IMR-90 (cell line): ENCODE measurements at regions not wholly inside any gene's neighbourhood (a gene's known extent, or its start where the extent isn't known, plus 50 kb on each side); places are given as distances from the start of the nearest gene placed in this dataset.

Experiments
- ATAC-seq: fragments of 200-7000 bp; cut with Tn5 transposase; 2 replicates; pipeline ENCODE4 v1.9.1; 2020; ENCODE audit warnings: low read depth, mild to moderate bottlenecking, moderate library complexity
- BruUV-seq: library from RNA; stranded (reverse); fragments of 400-500 nt; replicated peaks from 2 replicates; lab custom pipeline; 2021; lab: Mats Ljungman, UMichigan
- CTCF ChIA-PET: fragments of 300-600 bp; formaldehyde crosslinking; extraction: SDS; loops from one replicate; lab custom pipeline; 2021; ENCODE audit warnings: antibody characterized with exemption; lab: Yijun Ruan, JAX
- POLR2A ChIA-PET: fragments of 300-600 bp; sonication (Branson Sonifier 250); formaldehyde crosslinking; loops from one replicate; lab custom pipeline; 2022; ENCODE audit warnings: antibody characterized with exemption; ENCODE audit not compliant: unreplicated experiment; lab: Charles Lee
- DNase-seq: peaks from one replicate; pipeline ENCODE4 v3.0.0; 2013
- H2AFZ ChIP-seq: replicated peaks from 2 replicates; pipeline ENCODE3; 2013; ENCODE audit warnings: low read length, mild to moderate bottlenecking; ENCODE audit not compliant: poor library complexity
- H2AK5ac ChIP-seq: 2 replicates; pipeline ENCODE4 v1.6.1; 2013; ENCODE audit warnings: low read depth, low read length, inconsistent platforms
- H2AK9ac ChIP-seq: replicated peaks from 2 replicates; pipeline ENCODE3; 2013; ENCODE audit warnings: mild to moderate bottlenecking, low read depth, low read length, moderate library complexity; ENCODE audit not compliant: poor library complexity
- H2BK120ac ChIP-seq: 2 replicates; pipeline ENCODE4 v1.6.1; 2013; ENCODE audit warnings: low read depth, low read length, inconsistent platforms
- H2BK15ac ChIP-seq: 3 replicates; pipeline ENCODE4 v1.6.1; 2013; ENCODE audit warnings: low read depth, low read length, inconsistent platforms
- H2BK20ac ChIP-seq: 2 replicates; pipeline ENCODE4 v1.6.1; 2013; ENCODE audit warnings: low read depth, mild to moderate bottlenecking, inconsistent platforms, low read length, moderate library complexity
- H2BK5ac ChIP-seq: 2 replicates; pipeline ENCODE4 v1.6.1; 2013; ENCODE audit warnings: mild to moderate bottlenecking, low read depth, low read length, inconsistent platforms; ENCODE audit not compliant: poor library complexity, severe bottlenecking
- H3K14ac ChIP-seq: replicated peaks from 2 replicates; pipeline ENCODE4 v1.6.1; 2013; ENCODE audit warnings: low read depth, low read length, inconsistent platforms
- H3K18ac ChIP-seq: 2 replicates; pipeline ENCODE4 v1.6.1; 2013; ENCODE audit warnings: low read depth, low read length, control low read depth
- H3K23ac ChIP-seq: 2 replicates; pipeline ENCODE4 v1.6.1; 2013; ENCODE audit warnings: low read depth, low read length, inconsistent platforms
- H3K27ac ChIP-seq: 2 replicates; pipeline ENCODE4 v1.5.1; 2013; ENCODE audit warnings: mild to moderate bottlenecking, control low read depth, low read length; ENCODE audit not compliant: insufficient read depth
- H3K27me3 ChIP-seq: 2 replicates; pipeline ENCODE4 v1.6.1; 2013; ENCODE audit warnings: low read length; ENCODE audit not compliant: control insufficient read depth, insufficient read depth
- H3K36me3 ChIP-seq: 2 replicates; pipeline ENCODE4 v1.6.1; 2013; ENCODE audit warnings: low read length, mixed read lengths; ENCODE audit not compliant: control insufficient read depth, insufficient read depth
- H3K4ac ChIP-seq: 2 replicates; pipeline ENCODE4 v1.6.1; 2013; ENCODE audit warnings: low read depth, low read length, inconsistent platforms
- H3K4me1 ChIP-seq: 2 replicates; pipeline ENCODE4 v1.6.1; 2013; ENCODE audit warnings: low read length, mixed read lengths; ENCODE audit not compliant: control insufficient read depth, insufficient read depth
- H3K4me2 ChIP-seq: 2 replicates; pipeline ENCODE4 v1.6.1; 2013; ENCODE audit warnings: low read depth, mild to moderate bottlenecking, control low read depth, low read length, moderate library complexity
- H3K4me3 ChIP-seq: 2 replicates; pipeline ENCODE4 v1.5.1; 2013; ENCODE audit warnings: low read depth, mild to moderate bottlenecking, control low read depth, low read length, moderate library complexity; ENCODE audit not compliant: insufficient read depth
- H3K56ac ChIP-seq: 2 replicates; pipeline ENCODE4 v1.6.1; 2013; ENCODE audit warnings: low read length, inconsistent platforms; ENCODE audit not compliant: insufficient read depth; ENCODE audit errors: extremely low read depth
- H3K79me1 ChIP-seq, 2 experiments: 2 replicates each; pipeline ENCODE4 v1.6.1; 2013; ENCODE audit warnings: low read length in 2 of 2, inconsistent platforms in 1 of 2, low read depth in 1 of 2
- H3K9ac ChIP-seq: 2 replicates; pipeline ENCODE4 v1.6.1; 2013; ENCODE audit warnings: low read depth, low read length, control low read depth
- H3K9me1 ChIP-seq: 2 replicates; pipeline ENCODE4 v1.6.1; 2013; ENCODE audit warnings: low read length, inconsistent platforms; ENCODE audit not compliant: insufficient read depth
- H3K9me3 ChIP-seq: 2 replicates; pipeline ENCODE4 v1.6.1; 2013; ENCODE audit warnings: low read length; ENCODE audit not compliant: control insufficient read depth, insufficient read depth
- H4K20me1 ChIP-seq: 2 replicates; pipeline ENCODE4 v1.6.1; 2013; ENCODE audit warnings: low read length, inconsistent platforms; ENCODE audit not compliant: insufficient read depth
- H4K5ac ChIP-seq: 2 replicates; pipeline ENCODE4 v1.6.1; 2013; ENCODE audit warnings: mild to moderate bottlenecking, low read depth, low read length, control low read depth
- H4K8ac ChIP-seq, 2 experiments: 2 replicates each; pipeline ENCODE4 v1.6.1; 2013; ENCODE audit warnings: low read depth in 2 of 2, low read length in 2 of 2, control low read depth in 1 of 2, inconsistent platforms in 1 of 2
- H4K91ac ChIP-seq: 2 replicates; pipeline ENCODE4 v1.6.1; 2013; ENCODE audit warnings: low read depth, low read length, inconsistent platforms; ENCODE audit not compliant: insufficient read depth
- BHLHE40 ChIP-seq: fragments of 150-350 bp; IDR thresholded peaks from 2 replicates; pipeline ENCODE4 v1.6.1; 2016; ENCODE audit warnings: mild to moderate bottlenecking, low read depth, low read length
- CEBPB ChIP-seq: IDR thresholded peaks from 2 replicates; pipeline ENCODE4 v1.6.1; 2012; ENCODE audit warnings: low read depth, low read length, improper control_type of control experiment
- CHD1 ChIP-seq: IDR thresholded peaks from 2 replicates; pipeline ENCODE4 v1.6.1; 2012; ENCODE audit warnings: low read depth, low read length, improper control_type of control experiment
- CTCF ChIP-seq: conservative IDR thresholded peaks from 2 replicates; pipeline ENCODE4 v1.5.1; 2012; ENCODE audit warnings: mild to moderate bottlenecking, low read depth, low read length, improper control_type of control experiment
- ELK1 ChIP-seq: fragments of 150-350 bp; IDR thresholded peaks from 2 replicates; pipeline ENCODE4 v1.6.1; 2016; ENCODE audit warnings: low read depth, mild to moderate bottlenecking, low read length, moderate library complexity, borderline replicate concordance
- FOS ChIP-seq: fragments of 150-350 bp; IDR thresholded peaks from 2 replicates; pipeline ENCODE4 v1.6.1; 2016; ENCODE audit warnings: low read depth, low read length
- MAFK ChIP-seq: IDR thresholded peaks from 2 replicates; pipeline ENCODE4 v1.6.1; 2012; ENCODE audit warnings: low read depth, low read length, improper control_type of control experiment
- MAZ ChIP-seq: IDR thresholded peaks from 2 replicates; pipeline ENCODE4 v1.6.1; 2012; ENCODE audit warnings: low read depth, mild to moderate bottlenecking, low read length, improper control_type of control experiment, moderate library complexity, borderline replicate concordance
- MXI1 ChIP-seq: IDR thresholded peaks from 2 replicates; pipeline ENCODE4 v1.6.1; 2012; ENCODE audit warnings: low read depth, mild to moderate bottlenecking, low read length, moderate library complexity, borderline replicate concordance
- NFE2L2 ChIP-seq: fragments of 150-350 bp; IDR thresholded peaks from 2 replicates; pipeline ENCODE4 v1.6.1; 2016; ENCODE audit warnings: low read depth, mild to moderate bottlenecking, low read length
- POLR2A ChIP-seq: IDR thresholded peaks from 2 replicates; pipeline ENCODE4 v1.6.1; 2012; ENCODE audit warnings: mild to moderate bottlenecking, low read depth, low read length
- RAD21 ChIP-seq: IDR thresholded peaks from 2 replicates; pipeline ENCODE4 v1.6.1; 2012; ENCODE audit warnings: low read length, improper control_type of control experiment
- RCOR1 ChIP-seq: IDR thresholded peaks from 2 replicates; pipeline ENCODE4 v1.6.1; 2012; ENCODE audit warnings: mild to moderate bottlenecking, low read length, improper control_type of control experiment; ENCODE audit not compliant: insufficient replicate concordance
- RFX5 ChIP-seq: IDR thresholded peaks from 2 replicates; pipeline ENCODE4 v1.8.0; 2012; ENCODE audit warnings: low read depth, mild to moderate bottlenecking, low read length, moderate library complexity
- SMC3 ChIP-seq: fragments of 150-350 bp; IDR thresholded peaks from 2 replicates; pipeline ENCODE4 v1.6.1; 2016; ENCODE audit warnings: low read depth, mild to moderate bottlenecking, antibody characterized with exemption, low read length, moderate library complexity
- WGBS, 2 experiments: methylation state at CpG; one replicate each; pipeline versions ENCODE4 v1.1.5 to v1.1.7; 2013; ENCODE audit warnings: missing lambda C conversion rate in 2 of 2; ENCODE audit not compliant: insufficient read length in 1 of 2; ENCODE audit errors: extremely low coverage in 2 of 2; 5-methylcytosine and 5-hydroxymethylcytosine counted together
- dilution Hi-C: fragments of 300-500 bp; cut with HindIII; formaldehyde crosslinking; loops from one replicate; pipeline ENCODE4 v1.14.3; 2018; ENCODE audit warnings: low sequenced_read_pairs; ENCODE audit not compliant: unreplicated experiment
- in situ Hi-C: fragments of 300-500 bp; cut with MboI; formaldehyde crosslinking; loops from 3 replicates; pipeline ENCODE4 v1.14.3; 2019; ENCODE audit warnings: low sequenced_read_pairs, inconsistent platforms, mixed read lengths
- intact Hi-C: fragments of 100-400 bp; cut with micrococcal nuclease; formaldehyde crosslinking; loops from 2 replicates; pipeline ENCODE4 v1.10.0; 2022
- TF ChIP-seq, protein P1 (sequence below): fragments of 150-350 bp; IDR thresholded peaks from 2 replicates; pipeline ENCODE4 v1.6.1; 2017; ENCODE audit warnings: mild to moderate bottlenecking, antibody characterized with exemption, low read length, low read depth

DNA sequence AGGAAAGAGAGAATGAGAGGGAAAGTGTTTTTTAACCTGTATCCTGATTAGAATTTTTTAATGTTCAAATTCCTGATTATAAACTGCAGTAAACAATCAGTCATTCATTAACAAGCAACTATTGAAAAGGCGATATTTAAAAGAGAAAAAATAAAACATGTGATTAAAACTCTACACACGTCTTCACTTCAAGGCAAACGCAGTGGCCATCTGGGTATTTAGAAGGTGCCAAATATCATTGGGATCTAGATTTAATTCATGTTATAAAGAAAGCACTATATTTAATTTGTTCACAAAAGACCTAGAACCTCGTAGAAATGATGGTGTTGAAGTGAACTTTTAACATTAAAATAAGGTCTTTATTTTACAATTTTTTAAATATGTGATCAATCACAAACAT is 189.4 kb upstream of the KLF14 start:
- CTCF ChIA-PET = no interaction called here
- H2BK20ac ChIP-seq = no peak overlapping the region
- H3K14ac ChIP-seq = no peak overlapping the region
- dilution Hi-C loops = no loop called here
- no peak overlapping the region; a peak in 1 of 4 replicates for H4K8ac ChIP-seq
- peaks cover 11% of the 10 kb centered on the region for H3K36me3 ChIP-seq
- ATAC-seq = no peak
- no peak overlapping the region for H3K27ac ChIP-seq
- no peak overlapping the region; the same call in 2 of the 3 replicates for H2BK15ac ChIP-seq
- no peak overlapping the region for H3K9ac ChIP-seq
- no peak overlapping the region for H3K4me2 ChIP-seq
- in situ Hi-C loops = no loop called here
- H3K18ac ChIP-seq = no peak overlapping the region
- no peak for DNase-seq
- H3K79me1 ChIP-seq = peaks cover 12 to 65% of the 10 kb centered on the region in 2 experiments
- H3K23ac ChIP-seq = no peak overlapping the region
- no peak overlapping the region for H3K4me3 ChIP-seq
- H4K5ac ChIP-seq = no peak overlapping the region
- no peak overlapping the region for H2BK5ac ChIP-seq
- H3K4ac ChIP-seq = no peak overlapping the region
- no peak for TF ChIP-seq CEBPB
- no peak for TF ChIP-seq CTCF
- TF ChIP-seq CHD1 = no peak
- TF ChIP-seq RAD21 = no peak
- TF ChIP-seq POLR2A = no peak
- TF ChIP-seq, protein P1, sequence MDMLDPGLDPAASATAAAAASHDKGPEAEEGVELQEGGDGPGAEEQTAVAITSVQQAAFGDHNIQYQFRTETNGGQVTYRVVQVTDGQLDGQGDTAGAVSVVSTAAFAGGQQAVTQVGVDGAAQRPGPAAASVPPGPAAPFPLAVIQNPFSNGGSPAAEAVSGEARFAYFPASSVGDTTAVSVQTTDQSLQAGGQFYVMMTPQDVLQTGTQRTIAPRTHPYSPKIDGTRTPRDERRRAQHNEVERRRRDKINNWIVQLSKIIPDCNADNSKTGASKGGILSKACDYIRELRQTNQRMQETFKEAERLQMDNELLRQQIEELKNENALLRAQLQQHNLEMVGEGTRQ = no peak
- no peak for TF ChIP-seq RCOR1
- no peak for TF ChIP-seq NFE2L2
- TF ChIP-seq ELK1 = no peak
- no peak for TF ChIP-seq MXI1
- TF ChIP-seq FOS = no peak
- no peak for TF ChIP-seq MAZ
- TF ChIP-seq SMC3 = no peak
- no peak for TF ChIP-seq RFX5
- TF ChIP-seq MAFK = no peak
- TF ChIP-seq BHLHE40 = no peak
- POLR2A ChIA-PET = no interaction called here
- H3K9me3 ChIP-seq = no peaks in the 10 kb centered on the region
- peaks cover 38% of the 10 kb centered on the region for H3K9me1 ChIP-seq
- intact Hi-C loops = no loop called here
- no peak overlapping the region for H4K91ac ChIP-seq
- H3K56ac ChIP-seq = no peak overlapping the region
- no TSS peak for BruUV-seq
- H3K27me3 ChIP-seq = no peaks in the 10 kb centered on the region
- WGBS, 2 experiments = no CpG with 5 or more reads among the region's 4 CpGs
- peaks cover 35% of the 10 kb centered on the region for H3K4me1 ChIP-seq
- H2AK9ac ChIP-seq = no peak overlapping the region
- H2AFZ ChIP-seq = no peak overlapping the region
- peaks cover 17% of the 10 kb centered on the region; the same call in 1 of the 2 replicates for H4K20me1 ChIP-seq
- H2BK120ac ChIP-seq = no peak overlapping the region
- no peak overlapping the region for H2AK5ac ChIP-seq
